SK-N-SH treated with all-trans-retinoic acid at 6 μM for 48 hours (cell line): ENCODE measurements at regions not wholly inside any gene's neighbourhood (a gene's known extent, or its start where the extent isn't known, plus 50 kb on each side); places are given as distances from the start of the nearest gene placed in this dataset.

Source experiments
- ARNTL ChIP-seq: fragments of 450-650 bp; formaldehyde crosslinking; IDR thresholded peaks from 2 replicates; pipeline ENCODE4 v1.5.0; 2020; ENCODE audit warnings: low read depth, mild to moderate bottlenecking, moderate library complexity, borderline replicate concordance
- CSDC2 ChIP-seq: fragments of 250-450 bp; sonication (Bioruptor Pico); IDR thresholded peaks from 2 replicates; pipeline ENCODE4 v1.5.0; 2020; ENCODE audit warnings: mild to moderate bottlenecking, moderate library complexity
- ESRRG ChIP-seq: fragments of 250-450 bp; sonication (Bioruptor Pico); IDR thresholded peaks from 2 replicates; pipeline ENCODE4 v1.6.1; 2021; ENCODE audit warnings: mild to moderate bottlenecking
- ISL1 ChIP-seq: fragments of 250-450 bp; sonication (Bioruptor Pico); IDR thresholded peaks from 2 replicates; pipeline ENCODE4 v2.1.2; 2022; ENCODE audit warnings: mild to moderate bottlenecking, moderate library complexity
- OSR1 ChIP-seq: fragments of 250-450 bp; sonication (Bioruptor Pico); IDR thresholded peaks from 2 replicates; pipeline ENCODE4 v1.8.0; 2022; ENCODE audit warnings: moderate library complexity, mild to moderate bottlenecking, inconsistent platforms
- PPARA ChIP-seq: fragments of 250-450 bp; sonication (Bioruptor Pico); IDR thresholded peaks from 2 replicates; pipeline ENCODE4 v1.5.0; 2020; ENCODE audit warnings: mild to moderate bottlenecking, borderline replicate concordance
- RARB ChIP-seq: fragments of 250-450 bp; sonication (Bioruptor Pico); IDR thresholded peaks from 2 replicates; pipeline ENCODE4 v1.8.0; 2021; ENCODE audit warnings: mild to moderate bottlenecking, moderate library complexity
- TOX ChIP-seq: fragments of 250-450 bp; sonication (Bioruptor Pico); IDR thresholded peaks from 2 replicates; pipeline ENCODE4 v1.8.0; 2021; ENCODE audit warnings: mild to moderate bottlenecking, moderate library complexity, borderline replicate concordance
- ZFP3 ChIP-seq: fragments of 250-450 bp; sonication (Bioruptor Pico); IDR thresholded peaks from 2 replicates; pipeline ENCODE4 v1.5.0; 2020; ENCODE audit warnings: mild to moderate bottlenecking, moderate library complexity
- ZFP30 ChIP-seq: fragments of 450-650 bp; formaldehyde crosslinking; IDR thresholded peaks from 2 replicates; pipeline ENCODE4 v1.5.0; 2022; ENCODE audit warnings: mild to moderate bottlenecking, moderate library complexity
- ZNF8 ChIP-seq: fragments of 450-650 bp; formaldehyde crosslinking; IDR thresholded peaks from 2 replicates; pipeline ENCODE4 v1.5.0; 2020; ENCODE audit warnings: mild to moderate bottlenecking, moderate library complexity
- TF ChIP-seq, protein P1 (sequence below): fragments of 250-450 bp; sonication (Bioruptor Pico); IDR thresholded peaks from 2 replicates; pipeline ENCODE4 v1.5.0; 2020; ENCODE audit warnings: mild to moderate bottlenecking, moderate library complexity
- TF ChIP-seq, protein P2 (sequence below): fragments of 250-450 bp; sonication (Bioruptor Pico); IDR thresholded peaks from 2 replicates; pipeline ENCODE4 v1.8.0; 2020; ENCODE audit warnings: mild to moderate bottlenecking, moderate library complexity, borderline replicate concordance
- TF ChIP-seq, protein P3 (sequence below): fragments of 250-450 bp; sonication (Bioruptor Pico); IDR thresholded peaks from 2 replicates; pipeline ENCODE4 v1.5.1; 2020; ENCODE audit warnings: low read depth, mild to moderate bottlenecking, moderate library complexity

DNA sequence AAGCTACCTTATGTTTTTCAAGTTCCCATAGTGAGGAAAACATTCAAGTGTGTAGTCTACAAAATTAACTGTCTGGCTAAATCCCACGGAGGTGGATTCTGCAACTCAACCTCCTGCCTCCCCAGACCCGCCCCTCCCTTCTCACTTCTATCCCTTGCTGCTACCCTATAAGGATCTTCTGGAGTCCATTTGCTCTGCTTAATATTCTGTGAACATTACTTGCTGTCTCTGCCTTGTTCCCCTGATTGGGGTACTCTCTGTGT, 163.2 kb downstream of the KCNE4 start:
- TF ChIP-seq ISL1 (no peak), CSDC2 (no peak), RARB (CRISPR knock-in tag) (no peak), ZFP30 (CRISPR knock-in tag) (no peak), ZNF8 (CRISPR knock-in tag) (no peak), ZFP3 (no peak), ARNTL (CRISPR knock-in tag) (no peak), TOX (no peak), PPARA (CRISPR knock-in tag) (no peak), ESRRG (no peak), OSR1 (CRISPR knock-in tag) (no peak)
- TF ChIP-seq, protein P1, sequence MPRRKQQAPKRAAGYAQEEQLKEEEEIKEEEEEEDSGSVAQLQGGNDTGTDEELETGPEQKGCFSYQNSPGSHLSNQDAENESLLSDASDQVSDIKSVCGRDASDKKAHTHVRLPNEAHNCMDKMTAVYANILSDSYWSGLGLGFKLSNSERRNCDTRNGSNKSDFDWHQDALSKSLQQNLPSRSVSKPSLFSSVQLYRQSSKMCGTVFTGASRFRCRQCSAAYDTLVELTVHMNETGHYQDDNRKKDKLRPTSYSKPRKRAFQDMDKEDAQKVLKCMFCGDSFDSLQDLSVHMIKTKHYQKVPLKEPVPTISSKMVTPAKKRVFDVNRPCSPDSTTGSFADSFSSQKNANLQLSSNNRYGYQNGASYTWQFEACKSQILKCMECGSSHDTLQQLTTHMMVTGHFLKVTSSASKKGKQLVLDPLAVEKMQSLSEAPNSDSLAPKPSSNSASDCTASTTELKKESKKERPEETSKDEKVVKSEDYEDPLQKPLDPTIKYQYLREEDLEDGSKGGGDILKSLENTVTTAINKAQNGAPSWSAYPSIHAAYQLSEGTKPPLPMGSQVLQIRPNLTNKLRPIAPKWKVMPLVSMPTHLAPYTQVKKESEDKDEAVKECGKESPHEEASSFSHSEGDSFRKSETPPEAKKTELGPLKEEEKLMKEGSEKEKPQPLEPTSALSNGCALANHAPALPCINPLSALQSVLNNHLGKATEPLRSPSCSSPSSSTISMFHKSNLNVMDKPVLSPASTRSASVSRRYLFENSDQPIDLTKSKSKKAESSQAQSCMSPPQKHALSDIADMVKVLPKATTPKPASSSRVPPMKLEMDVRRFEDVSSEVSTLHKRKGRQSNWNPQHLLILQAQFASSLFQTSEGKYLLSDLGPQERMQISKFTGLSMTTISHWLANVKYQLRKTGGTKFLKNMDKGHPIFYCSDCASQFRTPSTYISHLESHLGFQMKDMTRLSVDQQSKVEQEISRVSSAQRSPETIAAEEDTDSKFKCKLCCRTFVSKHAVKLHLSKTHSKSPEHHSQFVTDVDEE, result no peak
- TF ChIP-seq, protein P2, sequence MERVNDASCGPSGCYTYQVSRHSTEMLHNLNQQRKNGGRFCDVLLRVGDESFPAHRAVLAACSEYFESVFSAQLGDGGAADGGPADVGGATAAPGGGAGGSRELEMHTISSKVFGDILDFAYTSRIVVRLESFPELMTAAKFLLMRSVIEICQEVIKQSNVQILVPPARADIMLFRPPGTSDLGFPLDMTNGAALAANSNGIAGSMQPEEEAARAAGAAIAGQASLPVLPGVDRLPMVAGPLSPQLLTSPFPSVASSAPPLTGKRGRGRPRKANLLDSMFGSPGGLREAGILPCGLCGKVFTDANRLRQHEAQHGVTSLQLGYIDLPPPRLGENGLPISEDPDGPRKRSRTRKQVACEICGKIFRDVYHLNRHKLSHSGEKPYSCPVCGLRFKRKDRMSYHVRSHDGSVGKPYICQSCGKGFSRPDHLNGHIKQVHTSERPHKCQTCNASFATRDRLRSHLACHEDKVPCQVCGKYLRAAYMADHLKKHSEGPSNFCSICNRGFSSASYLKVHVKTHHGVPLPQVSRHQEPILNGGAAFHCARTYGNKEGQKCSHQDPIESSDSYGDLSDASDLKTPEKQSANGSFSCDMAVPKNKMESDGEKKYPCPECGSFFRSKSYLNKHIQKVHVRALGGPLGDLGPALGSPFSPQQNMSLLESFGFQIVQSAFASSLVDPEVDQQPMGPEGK (CRISPR knock-in tag), result no peak
- TF ChIP-seq, protein P3, sequence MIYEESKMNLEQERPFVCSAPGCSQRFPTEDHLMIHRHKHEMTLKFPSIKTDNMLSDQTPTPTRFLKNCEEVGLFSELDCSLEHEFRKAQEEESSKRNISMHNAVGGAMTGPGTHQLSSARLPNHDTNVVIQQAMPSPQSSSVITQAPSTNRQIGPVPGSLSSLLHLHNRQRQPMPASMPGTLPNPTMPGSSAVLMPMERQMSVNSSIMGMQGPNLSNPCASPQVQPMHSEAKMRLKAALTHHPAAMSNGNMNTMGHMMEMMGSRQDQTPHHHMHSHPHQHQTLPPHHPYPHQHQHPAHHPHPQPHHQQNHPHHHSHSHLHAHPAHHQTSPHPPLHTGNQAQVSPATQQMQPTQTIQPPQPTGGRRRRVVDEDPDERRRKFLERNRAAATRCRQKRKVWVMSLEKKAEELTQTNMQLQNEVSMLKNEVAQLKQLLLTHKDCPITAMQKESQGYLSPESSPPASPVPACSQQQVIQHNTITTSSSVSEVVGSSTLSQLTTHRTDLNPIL (CRISPR knock-in tag), result no peak
